Adrenal gland (tissue), 5 donors: ENCODE measurements at regions not wholly inside any gene's neighbourhood (a gene's known extent, or its start where the extent isn't known, plus 50 kb on each side); places are given as distances from the start of the nearest gene placed in this dataset.

Experiments used
- CTCF ChIP-seq, 6 experiments: fragments of 450-650 bp in 4 of 6; fragments of 200-600 bp in 2 of 6; sonication (generic) in 1 of 6; IDR thresholded peaks; 1 replicate in 5 of 6; 2 replicates in 1 of 6; pipeline versions ENCODE4 v1.5.1 to v1.8.0; 2016 to 2021; ENCODE audit warnings: antibody characterized with exemption in 6 of 6, mild to moderate bottlenecking in 2 of 6, moderate library complexity in 1 of 6
- POLR2A ChIP-seq, 2 donors: fragments of 450-650 bp; IDR thresholded peaks; one replicate each; pipeline ENCODE4 v1.6.1; 2017; ENCODE audit warnings: antibody characterized with exemption in 2 of 2, mild to moderate bottlenecking in 2 of 2, moderate library complexity in 1 of 2
- donor health status: DM: no; HTN: no; CAD: no.

DNA sequence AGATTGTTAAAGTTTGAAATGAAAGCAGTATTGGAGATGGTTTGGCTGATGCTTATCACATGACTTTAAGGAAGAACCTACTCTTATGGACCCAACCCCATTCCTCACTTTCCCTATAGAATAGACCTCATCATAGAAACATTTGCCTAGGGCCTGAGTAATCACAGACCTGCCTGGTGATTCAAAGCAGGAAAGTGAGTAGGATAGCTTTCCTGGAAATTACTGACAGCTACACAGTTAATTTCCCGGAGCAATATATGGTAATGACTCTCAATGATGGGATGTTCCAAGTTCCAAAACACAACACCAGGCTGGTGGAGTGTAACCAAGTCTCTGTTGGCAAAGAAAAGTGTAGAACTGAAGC is 233.8 kb downstream of the SIM1 start:
- TF ChIP-seq CTCF (IDR thresholded peaks at IDR 0.05) (no peak), POLR2A (IDR thresholded peaks at IDR 0.05) (no peak)
